Calu3 (cell line): ENCODE measurements at regions not wholly inside any gene's neighbourhood (a gene's known extent, or its start where the extent isn't known, plus 50 kb on each side); places are given as distances from the start of the nearest gene placed in this dataset.

Source experiments
- BruUV-seq: library from RNA; stranded (reverse); fragments of 400-500 nt; replicated peaks from 2 replicates; lab custom pipeline; 2021; lab: Mats Ljungman, UMichigan
- CTCF ChIA-PET: fragments of 300-600 bp; sonication (Branson Sonifier 250); formaldehyde crosslinking; loops from one replicate; lab custom pipeline; 2022; ENCODE audit warnings: antibody characterized with exemption; lab: Charles Lee
- DNase-seq: peaks from one replicate; pipeline ENCODE4 v3.0.0; 2022
- H3K27ac Mint-ChIP-seq: one replicate; pipeline ENCODE4 v1.8.0; 2022; ENCODE audit warnings: mixed read lengths; ENCODE audit not compliant: unreplicated experiment
- H3K27me3 Mint-ChIP-seq: one replicate; pipeline ENCODE4 v1.8.0; 2022; ENCODE audit warnings: mixed read lengths; ENCODE audit not compliant: unreplicated experiment
- H3K36me3 Mint-ChIP-seq: one replicate; pipeline ENCODE4 v1.8.0; 2022; ENCODE audit warnings: mild to moderate bottlenecking, moderate library complexity, mixed read lengths; ENCODE audit not compliant: insufficient read depth, unreplicated experiment
- H3K4me1 Mint-ChIP-seq: one replicate; pipeline ENCODE4 v1.8.0; 2022; ENCODE audit warnings: mild to moderate bottlenecking, low read depth, mixed read lengths; ENCODE audit not compliant: unreplicated experiment
- H3K4me3 Mint-ChIP-seq: one replicate; pipeline ENCODE4 v1.8.0; 2022; ENCODE audit warnings: mild to moderate bottlenecking, low read depth, moderate library complexity, mixed read lengths; ENCODE audit not compliant: unreplicated experiment
- H3K9me3 Mint-ChIP-seq: one replicate; pipeline ENCODE4 v1.8.0; 2022; ENCODE audit warnings: low read depth, mixed read lengths; ENCODE audit not compliant: unreplicated experiment
- intact Hi-C: fragments of 100-400 bp; cut with micrococcal nuclease; formaldehyde crosslinking; loops from one replicate; pipeline ENCODE4 v1.10.0; 2022; ENCODE audit not compliant: unreplicated experiment
- TF ChIP-seq, protein P1 (sequence below): fragments of 200-600 bp; IDR thresholded peaks from one replicate; pipeline ENCODE4 v1.8.0; 2022; ENCODE audit warnings: antibody characterized with exemption; ENCODE audit not compliant: unreplicated experiment

GRCh38 chr10:37584643-37585042, 272.8 kb downstream of the ZNF248 start:
- Mint-ChIP-seq H3K4me1 (no peaks in the 10 kb centered on the region), H3K27ac (no peak overlapping the region), H3K4me3 (no peak overlapping the region), H3K9me3 (peaks cover 7% of the 10 kb centered on the region), H3K27me3 (no peaks in the 10 kb centered on the region), H3K36me3 (no peaks in the 10 kb centered on the region)
- DNase-seq: no peak
- TF ChIP-seq, protein P1, sequence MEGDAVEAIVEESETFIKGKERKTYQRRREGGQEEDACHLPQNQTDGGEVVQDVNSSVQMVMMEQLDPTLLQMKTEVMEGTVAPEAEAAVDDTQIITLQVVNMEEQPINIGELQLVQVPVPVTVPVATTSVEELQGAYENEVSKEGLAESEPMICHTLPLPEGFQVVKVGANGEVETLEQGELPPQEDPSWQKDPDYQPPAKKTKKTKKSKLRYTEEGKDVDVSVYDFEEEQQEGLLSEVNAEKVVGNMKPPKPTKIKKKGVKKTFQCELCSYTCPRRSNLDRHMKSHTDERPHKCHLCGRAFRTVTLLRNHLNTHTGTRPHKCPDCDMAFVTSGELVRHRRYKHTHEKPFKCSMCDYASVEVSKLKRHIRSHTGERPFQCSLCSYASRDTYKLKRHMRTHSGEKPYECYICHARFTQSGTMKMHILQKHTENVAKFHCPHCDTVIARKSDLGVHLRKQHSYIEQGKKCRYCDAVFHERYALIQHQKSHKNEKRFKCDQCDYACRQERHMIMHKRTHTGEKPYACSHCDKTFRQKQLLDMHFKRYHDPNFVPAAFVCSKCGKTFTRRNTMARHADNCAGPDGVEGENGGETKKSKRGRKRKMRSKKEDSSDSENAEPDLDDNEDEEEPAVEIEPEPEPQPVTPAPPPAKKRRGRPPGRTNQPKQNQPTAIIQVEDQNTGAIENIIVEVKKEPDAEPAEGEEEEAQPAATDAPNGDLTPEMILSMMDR: no peak
- BruUV-seq: no TSS peak
- intact Hi-C loops: no loop called here
- CTCF ChIA-PET: no interaction called here

GRCh38 chr10:37582237-37582636, 275.2 kb downstream of the ZNF248 start:
- H3K27ac Mint-ChIP-seq: no peak overlapping the region
- TF ChIP-seq, protein P1: no peak
- intact Hi-C loops: no loop called here
- H3K36me3 Mint-ChIP-seq: no peaks in the 10 kb centered on the region
- no peaks in the 10 kb centered on the region for H3K27me3 Mint-ChIP-seq
- DNase-seq: no peak
- H3K4me3 Mint-ChIP-seq: no peak overlapping the region
- BruUV-seq: no TSS peak
- H3K4me1 Mint-ChIP-seq: no peaks in the 10 kb centered on the region
- CTCF ChIA-PET: no interaction called here
- peaks cover 2% of the 10 kb centered on the region for H3K9me3 Mint-ChIP-seq

DNA sequence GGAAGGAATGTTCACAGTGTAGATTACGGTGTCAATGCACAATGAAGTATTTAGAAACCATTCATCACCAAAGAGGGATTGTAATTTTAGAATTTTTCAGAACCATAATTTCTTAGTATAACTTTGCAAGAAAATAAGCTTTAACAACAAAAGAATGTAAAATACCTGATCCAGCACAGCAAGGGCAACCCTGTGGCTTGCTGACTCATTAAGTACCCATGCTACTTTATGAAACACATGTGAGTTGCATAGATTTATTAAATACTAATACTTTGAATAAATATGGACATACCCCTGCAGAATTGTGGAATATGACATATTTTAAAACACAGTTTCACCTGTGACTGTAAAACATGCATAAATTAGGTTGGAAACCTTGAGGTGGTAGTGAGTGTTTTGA, 281.3 kb downstream of the ZNF248 start:
- TF ChIP-seq, protein P1: no peak
- H3K4me1 Mint-ChIP-seq: no peaks in the 10 kb centered on the region
- DNase-seq: no peak
- H3K36me3 Mint-ChIP-seq: no peaks in the 10 kb centered on the region
- intact Hi-C loops: no loop called here
- H3K4me3 Mint-ChIP-seq: no peak overlapping the region
- CTCF ChIA-PET: no interaction called here
- H3K9me3 Mint-ChIP-seq: peaks cover 11% of the 10 kb centered on the region
- no peak overlapping the region for H3K27ac Mint-ChIP-seq
- no TSS peak for BruUV-seq
- H3K27me3 Mint-ChIP-seq: no peaks in the 10 kb centered on the region

DNA sequence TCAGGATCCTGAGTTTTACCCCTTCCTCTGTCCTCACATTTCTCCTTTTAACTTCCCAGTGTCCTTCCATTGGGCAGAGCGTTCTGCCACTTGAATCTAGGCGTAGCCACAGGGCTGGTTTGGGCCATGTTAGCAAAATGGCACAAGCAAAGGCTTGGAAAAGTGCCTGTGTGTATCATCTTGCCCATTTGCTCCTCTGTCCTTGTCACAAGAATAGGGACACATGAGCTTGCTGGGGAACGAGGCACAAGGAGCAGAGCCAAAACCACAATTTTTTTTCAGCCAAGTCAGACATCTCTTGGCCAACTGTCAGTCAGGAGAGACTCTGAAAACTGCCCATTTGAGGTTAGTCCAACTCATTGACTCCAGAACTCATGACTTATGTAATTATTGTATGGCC, 285.2 kb downstream of the ZNF248 start:
- Mint-ChIP-seq H3K36me3 (no peaks in the 10 kb centered on the region), H3K4me1 (no peaks in the 10 kb centered on the region), H3K27me3 (no peaks in the 10 kb centered on the region), H3K27ac (no peak overlapping the region), H3K4me3 (no peak overlapping the region), H3K9me3 (peaks cover 15% of the 10 kb centered on the region)
- TF ChIP-seq, protein P1: no peak
- CTCF ChIA-PET: no interaction called here
- intact Hi-C loops: no loop called here
- DNase-seq: no peak
- BruUV-seq: no TSS peak

- TF ChIP-seq, protein P1: no peak
- peaks cover 11% of the 10 kb centered on the region for H3K9me3 Mint-ChIP-seq
- intact Hi-C loops: no loop called here
These were observed 291.1 kb downstream of the ZNF248 start for GRCh38 chr10:37566332-37566731.

More at GRCh38 chr10:37566332-37566731, 291.1 kb downstream of the ZNF248 start:
- H3K4me3 Mint-ChIP-seq: no peak overlapping the region
- no peaks in the 10 kb centered on the region for H3K4me1 Mint-ChIP-seq
- BruUV-seq: no TSS peak
- no peaks in the 10 kb centered on the region for H3K27me3 Mint-ChIP-seq
- no peak overlapping the region for H3K27ac Mint-ChIP-seq
- H3K36me3 Mint-ChIP-seq: no peaks in the 10 kb centered on the region
- no peak for DNase-seq
- CTCF ChIA-PET: no interaction called here
